CD4-positive, alpha-beta T cell treated with Interleukin-21 for 1 hour (primary cell): ENCODE measurements at regions not wholly inside any gene's neighbourhood (a gene's known extent, or its start where the extent isn't known, plus 50 kb on each side); places are given as distances from the start of the nearest gene placed in this dataset.

ENCODE experiments used
- DNase-seq: peaks from one replicate; pipeline ENCODE4 v3.0.0-alpha.2; 2020

- no peak for DNase-seq
These were observed 90.6 kb downstream of the TNFSF13B start for GRCh38 chr13:108360139-108360538.

GRCh38 chr13:108361769-108362168 is 92.3 kb downstream of the TNFSF13B start:
- no peak for DNase-seq

GRCh38 chr13:108363666-108364065 is 94.1 kb downstream of the TNFSF13B start:
- no peak for DNase-seq

GRCh38 chr13:108365255-108365654 is 95.7 kb downstream of the TNFSF13B start:
- no peak for DNase-seq

GRCh38 chr13:108368250-108368905 is 98.9 kb downstream of the TNFSF13B start:
- DNase-seq, result no peak

GRCh38 chr13:108369412-108369811 is 99.9 kb downstream of the TNFSF13B start:
- DNase-seq, result no peak

- DNase-seq, result no peak
These were observed 105.5 kb downstream of the TNFSF13B start for GRCh38 chr13:108375034-108375433.

- no peak for DNase-seq
These were observed 106.3 kb downstream of the TNFSF13B start for GRCh38 chr13:108375772-108376171.

DNA sequence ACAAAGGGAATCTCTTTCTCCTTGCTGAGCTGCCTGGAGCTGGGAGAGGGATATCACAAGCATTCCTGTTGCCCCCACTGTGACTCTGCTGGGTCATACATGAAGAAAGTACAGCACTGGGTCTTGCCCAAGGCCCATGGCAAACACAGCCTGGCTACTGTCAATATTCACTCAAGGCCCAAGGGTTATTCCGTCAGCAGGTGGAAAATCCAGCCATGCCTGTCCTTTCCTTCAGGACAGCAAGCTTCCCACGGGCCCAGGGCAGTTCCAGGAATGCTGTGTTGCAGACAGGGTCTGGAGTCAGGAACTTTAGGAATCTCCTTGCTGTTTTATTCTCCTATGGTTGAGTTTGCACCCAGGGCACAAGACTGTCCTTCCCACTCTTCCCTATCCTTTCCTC is 106.8 kb downstream of the TNFSF13B start:
- DNase-seq, result no peak

- DNase-seq, result no peak
These were observed 108.2 kb downstream of the TNFSF13B start for GRCh38 chr13:108377646-108378206.

DNA sequence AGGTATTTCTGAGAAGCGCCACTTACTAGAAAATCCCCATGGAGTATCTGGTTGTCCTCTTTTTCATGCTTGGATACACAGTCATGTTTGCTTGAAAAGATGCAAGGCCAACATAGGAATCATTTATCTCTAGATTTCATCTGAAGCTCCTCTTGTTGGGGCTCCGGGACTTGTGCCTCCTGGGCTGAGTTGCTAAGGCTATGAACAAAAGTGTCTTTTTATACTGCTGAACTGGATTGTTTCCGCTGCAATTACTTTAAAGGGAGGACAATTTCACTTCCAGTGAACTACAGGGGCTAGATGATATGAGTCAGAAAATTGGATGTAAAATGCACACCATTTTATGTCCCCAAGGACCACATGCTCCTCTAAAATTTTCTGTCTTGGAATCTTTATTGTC is 114.1 kb downstream of the TNFSF13B start:
- no peak for DNase-seq

- no peak for DNase-seq
These were observed 117.6 kb downstream of the TNFSF13B start for GRCh38 chr13:108387156-108387555.

GRCh38 chr13:108402850-108403249 is 133.3 kb downstream of the TNFSF13B start:
- DNase-seq, result no peak

- no peak for DNase-seq
These were observed 138.0 kb downstream of the TNFSF13B start for GRCh38 chr13:108407495-108407894.

DNA sequence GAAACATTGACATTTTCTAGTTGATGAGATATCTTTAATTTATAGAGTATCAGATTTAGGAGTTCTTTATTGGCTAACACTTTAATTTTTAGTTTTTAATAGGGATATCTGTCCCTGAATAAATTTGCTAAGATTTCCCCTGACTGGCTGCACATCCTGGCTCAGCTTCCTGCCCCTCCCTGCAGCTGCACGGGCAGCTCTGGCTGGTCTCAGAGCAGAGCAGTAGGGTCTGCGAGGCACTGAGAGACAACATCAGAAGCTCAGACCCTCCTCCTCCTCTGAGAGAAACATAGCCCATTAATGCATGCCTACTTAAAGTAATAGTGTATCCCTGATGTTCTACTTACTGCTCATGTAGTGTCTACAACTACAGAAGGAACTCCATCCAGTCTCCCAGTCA is 139.2 kb downstream of the TNFSF13B start:
- peak; percentile 2 for DNase-seq

- no peak for DNase-seq
These were observed 140.2 kb downstream of the TNFSF13B start for GRCh38 chr13:108409730-108410129.

- DNase-seq, result no peak
These were observed 150.2 kb downstream of the TNFSF13B start for GRCh38 chr13:108419768-108420167.

DNA sequence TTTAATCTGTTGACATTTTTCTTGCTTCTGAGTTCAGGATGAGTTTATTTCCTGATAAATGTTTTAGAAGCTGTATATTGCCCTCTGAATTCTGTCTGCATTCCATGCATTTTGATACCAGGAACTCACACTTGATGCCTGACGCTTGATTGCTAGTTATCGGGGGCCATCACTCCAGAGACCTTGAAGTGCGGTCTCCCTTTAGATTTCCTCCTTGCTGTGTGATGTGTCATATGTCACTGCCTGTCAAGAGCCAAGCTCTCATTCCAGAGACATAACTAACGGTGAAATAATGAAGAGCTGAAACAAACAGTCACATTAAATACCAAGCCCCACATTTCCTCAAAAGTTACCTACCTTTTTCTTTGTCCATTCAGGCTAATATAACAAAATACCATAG is 155.5 kb downstream of the TNFSF13B start:
- DNase-seq, result no peak

- no peak for DNase-seq
These were observed 157.4 kb downstream of the TNFSF13B start for GRCh38 chr13:108426893-108427292.

DNA sequence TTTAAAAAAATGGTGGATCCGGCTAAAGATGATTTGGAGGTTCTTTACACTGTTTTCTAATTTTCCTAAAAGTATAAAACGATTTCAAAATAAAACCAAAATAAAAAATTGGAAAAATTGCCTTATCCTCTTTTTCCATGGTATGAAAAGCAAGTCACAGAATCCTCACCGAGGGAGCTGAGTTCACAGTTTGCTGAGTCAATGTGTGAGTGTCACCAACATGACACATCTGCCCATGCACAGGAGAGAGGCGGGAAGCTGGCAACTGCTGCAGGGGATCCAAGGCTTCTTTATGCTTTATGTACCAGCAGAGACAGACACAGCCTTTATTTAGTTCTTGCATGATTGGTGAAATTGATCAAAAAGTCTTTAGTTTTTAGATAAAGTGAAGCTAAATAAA is 157.8 kb downstream of the TNFSF13B start:
- DNase-seq, result no peak

- DNase-seq, result no peak
These were observed 159.2 kb downstream of the TNFSF13B start for GRCh38 chr13:108428691-108429090.

GRCh38 chr13:108433976-108434755 is 164.6 kb downstream of the TNFSF13B start:
- no peak for DNase-seq

DNA sequence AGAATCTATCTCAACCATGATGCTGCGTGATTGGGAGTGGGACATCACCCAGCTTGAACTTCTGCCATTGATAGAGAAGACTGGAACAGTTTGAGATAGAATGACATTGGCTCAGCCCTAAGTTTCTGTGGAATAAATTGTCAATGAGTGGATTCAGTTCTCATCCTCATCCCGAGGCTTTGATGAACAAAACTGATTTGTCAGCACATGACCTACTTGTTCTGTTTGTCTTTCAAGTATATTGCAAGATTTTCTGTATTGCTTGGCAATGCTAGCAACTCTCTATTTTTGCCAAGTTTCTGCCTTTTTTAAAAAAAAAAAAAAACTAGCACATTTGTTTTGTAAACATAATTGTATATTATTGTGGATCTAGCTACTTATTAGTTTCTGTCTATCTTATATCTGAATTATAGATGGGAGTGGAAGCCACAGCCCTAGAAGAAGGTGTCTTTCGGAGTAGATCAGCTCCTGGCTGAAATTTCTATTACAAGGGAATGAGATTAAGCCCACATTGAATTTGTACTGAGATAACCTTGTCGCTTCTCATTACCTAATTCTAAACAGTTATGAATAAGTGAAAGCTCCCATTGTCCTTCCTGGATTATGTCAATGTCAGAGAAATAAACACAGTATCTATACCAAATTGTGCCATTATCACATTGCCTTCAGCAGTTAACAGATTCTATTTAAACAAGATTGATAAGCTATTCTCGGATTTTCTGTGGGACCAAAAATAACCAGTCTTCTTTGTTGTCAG is 166.1 kb downstream of the TNFSF13B start:
- no peak for DNase-seq

DNA sequence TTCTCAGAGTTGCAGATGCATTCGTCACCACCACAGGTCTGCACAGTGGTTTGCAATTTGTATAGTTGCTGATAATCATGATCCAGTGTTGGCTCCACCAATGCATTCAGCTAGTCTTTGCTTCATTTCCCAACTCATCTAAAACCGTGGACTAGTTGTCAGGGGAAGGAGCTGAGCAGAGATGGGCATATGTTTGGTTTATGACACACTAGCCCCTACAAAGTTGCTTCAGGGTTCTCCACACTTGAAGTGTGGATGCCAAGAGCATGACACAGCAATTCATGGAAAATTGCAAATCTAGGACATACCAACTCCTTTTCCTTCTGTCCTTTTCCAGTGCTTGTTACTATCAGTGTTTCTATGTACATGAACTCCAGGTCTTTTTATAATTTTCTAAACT is 168.0 kb downstream of the TNFSF13B start:
- no peak for DNase-seq
